Panc1 (cell line): ENCODE measurements at regions not wholly inside any gene's neighbourhood (a gene's known extent, or its start where the extent isn't known, plus 50 kb on each side); places are given as distances from the start of the nearest gene placed in this dataset.

Experiments
- ATAC-seq: fragments of 200-7000 bp; cut with Tn5 transposase; 2 replicates; pipeline ENCODE4 v1.9.1; 2020; ENCODE audit warnings: mild to moderate bottlenecking, moderate library complexity
- BruUV-seq: library from RNA; stranded (reverse); fragments of 400-500 nt; replicated peaks from 2 replicates; lab custom pipeline; 2021; lab: Mats Ljungman, UMichigan
- CTCF ChIA-PET: fragments of 300-600 bp; sonication (Branson Sonifier 250); formaldehyde crosslinking; loops from one replicate; lab custom pipeline; 2022; ENCODE audit warnings: antibody characterized with exemption; lab: Charles Lee
- POLR2A ChIA-PET: fragments of 300-600 bp; sonication (Branson Sonifier 250); formaldehyde crosslinking; loops from one replicate; lab custom pipeline; 2022; ENCODE audit warnings: antibody characterized with exemption; lab: Charles Lee
- DNase-seq: peaks from one replicate; pipeline ENCODE4 v3.0.0-alpha.2; 2010; ENCODE audit warnings: low read depth, low spot score
- H3K27ac ChIP-seq: 2 replicates; pipeline ENCODE4 v1.5.1; 2011; ENCODE audit warnings: mild to moderate bottlenecking, low read length, inconsistent platforms
- H3K27me3 ChIP-seq: fragments of 200-500 bp; sonication (Bioruptor generic); 2 replicates; pipeline ENCODE4 v1.6.0; 2014; ENCODE audit warnings: low read length, inconsistent platforms; ENCODE audit not compliant: control insufficient read depth, insufficient read depth
- H3K36me3 ChIP-seq: fragments of 200-500 bp; sonication (Bioruptor generic); 2 replicates; pipeline ENCODE4 v1.5.1; 2014; ENCODE audit warnings: inconsistent platforms, mild to moderate bottlenecking, low read length, moderate library complexity; ENCODE audit not compliant: control insufficient read depth, insufficient read depth
- H3K4me1 ChIP-seq: 2 replicates; pipeline ENCODE4 v1.5.1; 2011; ENCODE audit warnings: inconsistent platforms, mild to moderate bottlenecking, low read length, moderate library complexity; ENCODE audit not compliant: control insufficient read depth, insufficient read depth
- H3K4me3 ChIP-seq, 2 experiments: 2 replicates each; pipeline ENCODE4 v1.5.1; 2011 to 2012; ENCODE audit warnings: low read depth in 2 of 2, low read length in 2 of 2, mild to moderate bottlenecking in 2 of 2, inconsistent platforms in 1 of 2, moderate library complexity in 1 of 2
- H3K9me3 ChIP-seq: fragments of 200-500 bp; sonication (Bioruptor generic); 2 replicates; pipeline ENCODE4 v1.5.1; 2014; ENCODE audit warnings: low read depth, mild to moderate bottlenecking, inconsistent platforms, low read length, moderate library complexity; ENCODE audit not compliant: control insufficient read depth, insufficient read depth
- CTCF ChIP-seq: fragments of 450-650 bp; IDR thresholded peaks from 2 replicates; pipeline ENCODE4 v1.5.1; 2017; ENCODE audit warnings: mild to moderate bottlenecking
- POLR2AphosphoS5 ChIP-seq: IDR thresholded peaks from 2 replicates; pipeline ENCODE4 v1.6.1; 2012; ENCODE audit warnings: mild to moderate bottlenecking, low read depth, low read length, moderate library complexity
- SIN3A ChIP-seq: IDR thresholded peaks from 2 replicates; pipeline ENCODE4 v1.6.1; 2012; ENCODE audit warnings: low read depth, mild to moderate bottlenecking, low read length, moderate library complexity, borderline replicate concordance; ENCODE audit not compliant: insufficient read depth
- TCF7L2 ChIP-seq: IDR thresholded peaks from 2 replicates; pipeline ENCODE4 v1.6.1; 2011; ENCODE audit warnings: mild to moderate bottlenecking, low read depth, low read length, inconsistent platforms
- in situ Hi-C: cut with HindIII; loops from 2 replicates; pipeline ENCODE4 v1.10.0; 2016; ENCODE audit warnings: low sequenced_read_pairs, low pct_unique_long_range_greater_than_20kb
- intact Hi-C: fragments of 100-400 bp; cut with micrococcal nuclease; formaldehyde crosslinking; loops from one replicate; pipeline ENCODE4 v1.10.0; 2022; ENCODE audit not compliant: unreplicated experiment
- TF ChIP-seq, protein P1 (sequence below), 2 experiments: IDR thresholded peaks; 2 replicates each; pipeline ENCODE4 v1.6.1; 2011 to 2012; ENCODE audit warnings: low read depth in 2 of 2, control low read depth in 1 of 2, low read length in 1 of 2, mild to moderate bottlenecking in 1 of 2, moderate library complexity in 1 of 2; ENCODE audit not compliant: insufficient read depth in 1 of 2

- ATAC-seq (no peak), DNase-seq (no peak)
- Histone ChIP-seq H3K4me3 (no peak overlapping the region), H3K4me1 (no peaks in the 10 kb centered on the region), H3K9me3 (no peaks in the 10 kb centered on the region), H3K27ac (no peak overlapping the region), H3K36me3 (no peaks in the 10 kb centered on the region; the same call in 1 of the 2 replicates), H3K27me3 (no peaks in the 10 kb centered on the region)
- no TSS peak for BruUV-seq
- POLR2A ChIA-PET: no interaction called here
- in situ Hi-C loops: no loop called here
- TF ChIP-seq, protein P1, sequence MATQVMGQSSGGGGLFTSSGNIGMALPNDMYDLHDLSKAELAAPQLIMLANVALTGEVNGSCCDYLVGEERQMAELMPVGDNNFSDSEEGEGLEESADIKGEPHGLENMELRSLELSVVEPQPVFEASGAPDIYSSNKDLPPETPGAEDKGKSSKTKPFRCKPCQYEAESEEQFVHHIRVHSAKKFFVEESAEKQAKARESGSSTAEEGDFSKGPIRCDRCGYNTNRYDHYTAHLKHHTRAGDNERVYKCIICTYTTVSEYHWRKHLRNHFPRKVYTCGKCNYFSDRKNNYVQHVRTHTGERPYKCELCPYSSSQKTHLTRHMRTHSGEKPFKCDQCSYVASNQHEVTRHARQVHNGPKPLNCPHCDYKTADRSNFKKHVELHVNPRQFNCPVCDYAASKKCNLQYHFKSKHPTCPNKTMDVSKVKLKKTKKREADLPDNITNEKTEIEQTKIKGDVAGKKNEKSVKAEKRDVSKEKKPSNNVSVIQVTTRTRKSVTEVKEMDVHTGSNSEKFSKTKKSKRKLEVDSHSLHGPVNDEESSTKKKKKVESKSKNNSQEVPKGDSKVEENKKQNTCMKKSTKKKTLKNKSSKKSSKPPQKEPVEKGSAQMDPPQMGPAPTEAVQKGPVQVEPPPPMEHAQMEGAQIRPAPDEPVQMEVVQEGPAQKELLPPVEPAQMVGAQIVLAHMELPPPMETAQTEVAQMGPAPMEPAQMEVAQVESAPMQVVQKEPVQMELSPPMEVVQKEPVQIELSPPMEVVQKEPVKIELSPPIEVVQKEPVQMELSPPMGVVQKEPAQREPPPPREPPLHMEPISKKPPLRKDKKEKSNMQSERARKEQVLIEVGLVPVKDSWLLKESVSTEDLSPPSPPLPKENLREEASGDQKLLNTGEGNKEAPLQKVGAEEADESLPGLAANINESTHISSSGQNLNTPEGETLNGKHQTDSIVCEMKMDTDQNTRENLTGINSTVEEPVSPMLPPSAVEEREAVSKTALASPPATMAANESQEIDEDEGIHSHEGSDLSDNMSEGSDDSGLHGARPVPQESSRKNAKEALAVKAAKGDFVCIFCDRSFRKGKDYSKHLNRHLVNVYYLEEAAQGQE (IDR thresholded peaks at IDR 0.05; ENCODE audit: insufficient read depth in 1 of 2, low read depth in 2 of 2, low read length in 1 of 2): no peak
- no peak for TF ChIP-seq TCF7L2
- no peak for TF ChIP-seq CTCF
- TF ChIP-seq SIN3A: no peak
- TF ChIP-seq POLR2AphosphoS5: no peak
- CTCF ChIA-PET: no interaction called here
- intact Hi-C loops: no loop called here
These were observed 387.0 kb downstream of the RPS29 start for GRCh38 chr14:49199159-49199558.

- TF ChIP-seq, protein P1 (IDR thresholded peaks at IDR 0.05; ENCODE audit: insufficient read depth in 1 of 2, low read depth in 2 of 2, low read length in 1 of 2): no peak
- no peak for TF ChIP-seq POLR2AphosphoS5
- no peak for TF ChIP-seq TCF7L2
- no peak for TF ChIP-seq CTCF
- no peak for TF ChIP-seq SIN3A
- H3K4me3 ChIP-seq: no peak overlapping the region
- H3K9me3 ChIP-seq: no peaks in the 10 kb centered on the region
- no peak overlapping the region for H3K27ac ChIP-seq
- DNase-seq (no peak), ATAC-seq (no peak)
- no peaks in the 10 kb centered on the region for H3K27me3 ChIP-seq
- in situ Hi-C loops (no loop called here), intact Hi-C loops (no loop called here)
- BruUV-seq: no TSS peak
- POLR2A ChIA-PET: no interaction called here
- H3K4me1 ChIP-seq: no peaks in the 10 kb centered on the region
- CTCF ChIA-PET: no interaction called here
- H3K36me3 ChIP-seq: no peaks in the 10 kb centered on the region; the same call in 1 of the 2 replicates
These were observed 389.9 kb downstream of the RPS29 start for GRCh38 chr14:49196327-49196726.
